Astrocyte of the cerebellum (primary cell): ENCODE measurements at regions not wholly inside any gene's neighbourhood (a gene's known extent, or its start where the extent isn't known, plus 50 kb on each side); places are given as distances from the start of the nearest gene placed in this dataset.

Experiments used
- DNase-seq: peaks from one replicate; pipeline ENCODE4 v3.0.0-alpha.2; 2011; ENCODE audit warnings: low read depth
- H3K4me3 ChIP-seq: 2 replicates; pipeline ENCODE4 v1.5.1; 2011; ENCODE audit warnings: mild to moderate bottlenecking, low read depth, low read length, moderate library complexity
- in situ Hi-C: cut with HindIII; loops from 2 replicates; pipeline ENCODE4 v1.10.0; 2017; ENCODE audit warnings: low sequenced_read_pairs
- TF ChIP-seq, protein P1 (sequence below): IDR thresholded peaks from 2 replicates; pipeline ENCODE4 v1.5.1; 2012; ENCODE audit warnings: low read length, low read depth, moderate library complexity, mild to moderate bottlenecking; ENCODE audit errors: missing control alignments

- TF ChIP-seq, protein P1, sequence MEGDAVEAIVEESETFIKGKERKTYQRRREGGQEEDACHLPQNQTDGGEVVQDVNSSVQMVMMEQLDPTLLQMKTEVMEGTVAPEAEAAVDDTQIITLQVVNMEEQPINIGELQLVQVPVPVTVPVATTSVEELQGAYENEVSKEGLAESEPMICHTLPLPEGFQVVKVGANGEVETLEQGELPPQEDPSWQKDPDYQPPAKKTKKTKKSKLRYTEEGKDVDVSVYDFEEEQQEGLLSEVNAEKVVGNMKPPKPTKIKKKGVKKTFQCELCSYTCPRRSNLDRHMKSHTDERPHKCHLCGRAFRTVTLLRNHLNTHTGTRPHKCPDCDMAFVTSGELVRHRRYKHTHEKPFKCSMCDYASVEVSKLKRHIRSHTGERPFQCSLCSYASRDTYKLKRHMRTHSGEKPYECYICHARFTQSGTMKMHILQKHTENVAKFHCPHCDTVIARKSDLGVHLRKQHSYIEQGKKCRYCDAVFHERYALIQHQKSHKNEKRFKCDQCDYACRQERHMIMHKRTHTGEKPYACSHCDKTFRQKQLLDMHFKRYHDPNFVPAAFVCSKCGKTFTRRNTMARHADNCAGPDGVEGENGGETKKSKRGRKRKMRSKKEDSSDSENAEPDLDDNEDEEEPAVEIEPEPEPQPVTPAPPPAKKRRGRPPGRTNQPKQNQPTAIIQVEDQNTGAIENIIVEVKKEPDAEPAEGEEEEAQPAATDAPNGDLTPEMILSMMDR: no peak
These were observed 447.6 kb downstream of the SUCLA2 start for GRCh38 chr13:47553329-47553977.

GRCh38 chr13:47549219-47549752 lies 451.8 kb downstream of the SUCLA2 start:
- in situ Hi-C loops: no loop called here
- TF ChIP-seq, protein P1: no peak
- DNase-seq: no peak
- no peak overlapping the region for H3K4me3 ChIP-seq

More at GRCh38 chr13:47553329-47553977, 447.6 kb downstream of the SUCLA2 start:
- in situ Hi-C loops: no loop called here
- no peak overlapping the region for H3K4me3 ChIP-seq
- DNase-seq: no peak

- in situ Hi-C loops: no loop called here
- no peak for DNase-seq
- H3K4me3 ChIP-seq: no peak overlapping the region
- TF ChIP-seq, protein P1: no peak
These were observed 452.7 kb downstream of the SUCLA2 start for GRCh38 chr13:47548294-47548840.

GRCh38 chr13:47546391-47547225 lies 454.5 kb downstream of the SUCLA2 start:
- TF ChIP-seq, protein P1: no peak
- H3K4me3 ChIP-seq: no peak overlapping the region
- in situ Hi-C loops: no loop called here
- no peak for DNase-seq

GRCh38 chr13:47545201-47546024 lies 455.7 kb downstream of the SUCLA2 start:
- TF ChIP-seq, protein P1: no peak
- in situ Hi-C loops: no loop called here
- no peak for DNase-seq

GRCh38 chr13:47539317-47539716 lies 461.8 kb downstream of the SUCLA2 start:
- DNase-seq: no peak
- TF ChIP-seq, protein P1: no peak
- in situ Hi-C loops: no loop called here
- H3K4me3 ChIP-seq: no peak overlapping the region

More at GRCh38 chr13:47545201-47546024, 455.7 kb downstream of the SUCLA2 start:
- H3K4me3 ChIP-seq: no peak overlapping the region
